ENCODE measurements at regions not wholly inside any gene's neighbourhood (a gene's known extent, or its start where the extent isn't known, plus 50 kb on each side); places are given as distances from the start of the nearest gene placed in this dataset.

GRCh38 chr10:109237682-109238081 lies 685.6 kb downstream of the XPNPEP1 start:
- no peak for TF ChIP-seq CTCF (IDR thresholded peaks at IDR 0.05)
- TF ChIP-seq POLR2A (IDR thresholded peaks at IDR 0.05): no peak
- TF ChIP-seq POLR2AphosphoS5 (IDR thresholded peaks at IDR 0.05): no peak
- TF ChIP-seq EP300 (IDR thresholded peaks at IDR 0.05): no peak
